ENCODE measurements at regions not wholly inside any gene's neighbourhood (a gene's known extent, or its start where the extent isn't known, plus 50 kb on each side); places are given as distances from the start of the nearest gene placed in this dataset.

- WGBS, 2 experiments (ENCODE audit: extremely low coverage in 1 of 2, insufficient coverage in 1 of 2, insufficient read length in 1 of 2, insufficient replicate concordance in 2 of 2, low coverage in 1 of 2, low lambda C conversion rate in 2 of 2, missing lambda C conversion rate in 1 of 2): 70% methylated on average over 4 of the region's 4 CpGs; no CpG with 5 or more reads in 1 of the 2 experiments
- CTCF ChIA-PET (ENCODE audit: partially characterized antibody): interaction anchor here (0.6 kb wide), 1 partner anchor 805 kb away, joined by 4 read pairs; no protein-coding TSS in a partner anchor
- no peak overlapping the region for H2BK5ac ChIP-seq (ENCODE audit: low read depth, low read length)
- TF ChIP-seq RNF2 (IDR thresholded peaks at IDR 0.05; ENCODE audit: borderline replicate concordance, low read depth, low read length, missing control alignments, poor library complexity, severe bottlenecking) (no peak), CREB1 (IDR thresholded peaks at IDR 0.05) (no peak), SIN3A (conservative IDR thresholded peaks at IDR 0.05 in 1 of 2, IDR thresholded peaks at IDR 0.05 in 1 of 2; ENCODE audit: low read depth in 1 of 2, low read length in 2 of 2) (no peak), PHF8 (conservative IDR thresholded peaks at IDR 0.05; ENCODE audit: low read depth, low read length) (no peak), POLR2A (IDR thresholded peaks at IDR 0.05; ENCODE audit: control extremely low read depth in 1 of 2, low read depth in 2 of 2, low read length in 2 of 2) (no peak), JUND (IDR thresholded peaks at IDR 0.05; ENCODE audit: low read length) (no peak), HDAC6 (IDR thresholded peaks at IDR 0.05; ENCODE audit: low read depth, low read length) (no peak), JUN (IDR thresholded peaks at IDR 0.05; ENCODE audit: low read depth, low read length) (no peak), TAF7 (optimal IDR thresholded peaks at IDR 0.05; ENCODE audit: borderline replicate concordance, low read depth, low read length) (no peak), GABPA (IDR thresholded peaks at IDR 0.05; ENCODE audit: borderline replicate concordance, insufficient read depth, low read length) (no peak), BACH1 (IDR thresholded peaks at IDR 0.05; ENCODE audit: low read length) (no peak)
- TF ChIP-seq, protein P1, sequence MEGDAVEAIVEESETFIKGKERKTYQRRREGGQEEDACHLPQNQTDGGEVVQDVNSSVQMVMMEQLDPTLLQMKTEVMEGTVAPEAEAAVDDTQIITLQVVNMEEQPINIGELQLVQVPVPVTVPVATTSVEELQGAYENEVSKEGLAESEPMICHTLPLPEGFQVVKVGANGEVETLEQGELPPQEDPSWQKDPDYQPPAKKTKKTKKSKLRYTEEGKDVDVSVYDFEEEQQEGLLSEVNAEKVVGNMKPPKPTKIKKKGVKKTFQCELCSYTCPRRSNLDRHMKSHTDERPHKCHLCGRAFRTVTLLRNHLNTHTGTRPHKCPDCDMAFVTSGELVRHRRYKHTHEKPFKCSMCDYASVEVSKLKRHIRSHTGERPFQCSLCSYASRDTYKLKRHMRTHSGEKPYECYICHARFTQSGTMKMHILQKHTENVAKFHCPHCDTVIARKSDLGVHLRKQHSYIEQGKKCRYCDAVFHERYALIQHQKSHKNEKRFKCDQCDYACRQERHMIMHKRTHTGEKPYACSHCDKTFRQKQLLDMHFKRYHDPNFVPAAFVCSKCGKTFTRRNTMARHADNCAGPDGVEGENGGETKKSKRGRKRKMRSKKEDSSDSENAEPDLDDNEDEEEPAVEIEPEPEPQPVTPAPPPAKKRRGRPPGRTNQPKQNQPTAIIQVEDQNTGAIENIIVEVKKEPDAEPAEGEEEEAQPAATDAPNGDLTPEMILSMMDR (IDR thresholded peaks at IDR 0.05; ENCODE audit: control extremely low read depth in 1 of 3, insufficient read depth in 1 of 3, low read depth in 1 of 3, low read length in 3 of 3): no peak
Measured at GRCh38 chr7:41524876-41525275, 178.0 kb downstream of the INHBA start.

More at GRCh38 chr7:41524876-41525275, 178.0 kb downstream of the INHBA start:
- no peak overlapping the region for H3K4me2 ChIP-seq (ENCODE audit: insufficient read depth in 1 of 2, low read depth in 2 of 2, low read length in 2 of 2)
- H3K27me3 ChIP-seq (replicated peaks in 1 of 4; ENCODE audit: control insufficient read depth in 3 of 4, extremely low read depth in 1 of 4, insufficient read depth in 3 of 4, low read length in 3 of 4): no peaks in the 10 kb centered on the region; a peak in 1 of 7 replicates
- H3K4me1 ChIP-seq (replicated peaks in 1 of 4; ENCODE audit: control insufficient read depth in 3 of 4, insufficient read depth in 4 of 4, low read length in 3 of 4): no peaks in the 10 kb centered on the region
- no peak overlapping the region for H3K18ac ChIP-seq (ENCODE audit: extremely low read depth, low read length)
- H3K79me2 ChIP-seq (ENCODE audit: control insufficient read depth in 1 of 2, insufficient read depth in 2 of 2, low read length in 2 of 2): no peaks in the 10 kb centered on the region
- H4K20me1 ChIP-seq (replicated peaks in 1 of 2; ENCODE audit: control insufficient read depth in 1 of 2, insufficient read depth in 2 of 2, low read length in 2 of 2): no peaks in the 10 kb centered on the region
- H3K14ac ChIP-seq (ENCODE audit: insufficient read length): no peak overlapping the region
- no peak overlapping the region for H3K56ac ChIP-seq (replicated peaks; ENCODE audit: insufficient read length, low read depth, low read length)
- H2BK20ac ChIP-seq (ENCODE audit: low read length): no peak overlapping the region
- peaks cover 11 to 20% of the 10 kb centered on the region in 2 experiments; a peak in 3 of 4 replicates for H3K9me3 ChIP-seq (ENCODE audit: insufficient read depth in 2 of 2, low read depth in 1 of 2, low read length in 1 of 2)
- H4K5ac ChIP-seq (ENCODE audit: insufficient read length, low read depth, low read length): no peak overlapping the region
- H3K23me2 ChIP-seq (ENCODE audit: low read depth, low read length): no peaks in the 10 kb centered on the region; the same call in 1 of the 2 replicates
- H2BK12ac ChIP-seq (ENCODE audit: low read depth, low read length): no peak overlapping the region
- H3K4me3 ChIP-seq (ENCODE audit: extremely low read depth in 1 of 4, insufficient read depth in 2 of 4, low read depth in 3 of 4, low read length in 4 of 4): no peak overlapping the region
- H2AK5ac ChIP-seq (ENCODE audit: low read depth, low read length): no peak overlapping the region
- no peak overlapping the region for H3K4ac ChIP-seq (replicated peaks; ENCODE audit: insufficient read length, low read depth, low read length)
- no peak overlapping the region for H3K23ac ChIP-seq (ENCODE audit: insufficient read length)
- H3K79me1 ChIP-seq (ENCODE audit: low read depth, low read length): no peaks in the 10 kb centered on the region
- H3K27ac ChIP-seq (ENCODE audit: low read depth, low read length): no peak overlapping the region
- no peak for FAIRE-seq
- no peak overlapping the region for H2AFZ ChIP-seq (ENCODE audit: low read length)
- DNase-seq (ENCODE audit: low read depth in 1 of 2, low spot score in 2 of 2): no peak
- H3K9ac ChIP-seq (replicated peaks in 1 of 4; ENCODE audit: extremely low read depth in 1 of 4, low read depth in 3 of 4, low read length in 3 of 4): no peak overlapping the region
- no peaks in the 10 kb centered on the region; a peak in 1 of 8 replicates for H3K36me3 ChIP-seq (ENCODE audit: control insufficient read depth in 2 of 4, insufficient read depth in 4 of 4, low read length in 3 of 4)
- H4K8ac ChIP-seq (ENCODE audit: extremely low read depth, insufficient read depth, low read length): no peak overlapping the region
- POLR2A ChIA-PET (ENCODE audit: partially characterized antibody): no interaction called here
- H4K91ac ChIP-seq (replicated peaks; ENCODE audit: insufficient read length, low read length): no peak overlapping the region
- H2BK15ac ChIP-seq (ENCODE audit: low read length): no peak overlapping the region
- no peak overlapping the region for H2BK120ac ChIP-seq (replicated peaks; ENCODE audit: low read depth, low read length)
